HG03442 (cell line): ENCODE measurements at regions not wholly inside any gene's neighbourhood (a gene's known extent, or its start where the extent isn't known, plus 50 kb on each side); places are given as distances from the start of the nearest gene placed in this dataset.
"Not testable (repeated sequence)": the region's sequence is repeated elsewhere in the genome, so short reads cannot be mapped to it uniquely, and the experiment has no call there.

Experiments
- ATAC-seq: cut with Tn5 transposase; IDR thresholded peaks from one replicate; pipeline ENCODE4 v1.9.1; 2021; ENCODE audit warnings: mild to moderate bottlenecking, moderate library complexity; ENCODE audit not compliant: unreplicated experiment

DNA sequence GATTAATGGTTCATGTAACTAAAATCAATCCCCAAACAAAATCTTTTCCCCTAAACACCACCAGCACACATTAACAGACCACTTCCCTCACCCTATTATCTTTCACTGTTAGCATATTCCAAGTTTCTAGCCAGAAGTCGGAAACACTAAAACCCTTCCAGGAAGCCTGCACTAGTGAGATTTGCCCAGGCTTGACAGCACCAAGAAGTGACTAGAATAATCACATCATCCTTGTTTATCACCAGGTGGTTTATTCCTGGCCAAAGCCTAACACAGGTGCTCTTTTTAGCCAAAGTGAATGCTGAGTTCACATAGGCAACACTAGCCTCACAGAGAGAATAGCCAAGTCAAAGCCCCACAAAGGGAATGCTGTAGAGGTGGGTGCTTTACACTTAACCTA lies 221.2 kb upstream of the HNRNPA3 start:
- no peak for ATAC-seq

DNA sequence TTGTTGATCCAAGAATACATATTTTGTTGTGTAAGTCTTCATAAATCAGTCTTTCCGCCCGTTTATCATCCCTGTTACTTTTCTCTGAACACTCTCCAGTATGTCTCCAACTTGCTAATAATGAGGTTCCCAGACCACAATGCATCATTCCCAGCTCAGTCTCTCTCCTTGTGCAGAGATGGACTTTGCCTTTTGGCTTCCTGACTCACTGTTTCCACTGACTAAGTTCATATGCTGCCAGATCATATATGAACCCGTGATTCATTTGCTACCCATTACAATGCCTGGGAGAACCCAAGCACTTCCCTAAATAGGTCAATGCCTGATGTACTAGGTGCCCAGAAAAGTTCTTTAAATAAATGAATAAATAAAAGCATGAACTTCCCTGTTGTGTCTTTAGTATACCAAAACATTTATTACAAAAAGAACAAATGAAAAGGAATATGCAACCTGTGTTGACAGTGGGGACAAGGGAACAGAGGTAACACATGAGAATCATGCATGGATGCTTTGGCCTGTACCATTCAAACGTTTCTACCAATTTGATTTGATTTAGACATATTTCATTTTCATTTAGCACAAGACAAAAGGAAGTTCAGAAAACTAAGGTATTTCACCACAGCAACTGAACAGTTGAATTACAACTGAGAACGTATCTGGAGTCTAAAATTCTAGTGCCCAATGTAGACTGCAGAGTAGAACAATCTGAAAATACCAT lies 215.4 kb upstream of the HNRNPA3 start:
- ATAC-seq = peak; percentile 65

DNA sequence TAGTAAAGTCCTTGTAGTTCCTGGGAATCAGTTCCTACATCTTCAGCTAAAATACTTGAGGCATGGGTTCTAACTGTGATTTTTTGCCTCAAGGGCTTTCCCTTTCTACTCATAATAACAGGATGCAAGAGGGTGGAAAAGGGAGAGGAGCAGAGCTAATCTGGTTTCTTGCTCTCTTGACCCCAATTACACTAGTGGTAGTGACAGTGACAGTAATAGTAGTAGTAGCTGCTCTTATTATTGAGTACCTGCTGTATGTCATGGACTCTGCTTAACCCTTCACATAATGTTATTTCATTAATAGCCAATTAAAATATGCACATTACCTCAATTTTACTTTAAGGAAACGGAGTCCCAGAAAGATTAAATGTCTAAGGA lies 214.8 kb upstream of the HNRNPA3 start:
- peak; percentile 5 for ATAC-seq

DNA sequence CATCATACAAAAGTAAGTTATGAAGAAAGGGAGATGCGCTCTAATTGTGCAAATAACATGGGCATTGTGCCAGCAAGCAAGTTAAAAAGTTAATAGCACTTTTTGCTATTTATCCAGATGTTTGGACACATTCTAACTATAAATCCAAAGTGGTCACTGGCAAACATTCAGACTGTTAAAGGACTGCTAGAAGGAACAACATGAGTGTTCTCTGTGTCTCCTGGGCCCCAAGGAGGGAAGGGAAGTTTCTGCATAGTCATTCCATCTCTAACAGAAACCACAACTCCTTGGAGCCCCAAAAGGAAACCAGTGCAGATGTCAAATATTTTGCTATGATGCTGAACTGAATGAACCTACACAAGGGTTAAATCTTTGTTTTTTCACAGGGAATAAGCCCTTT lies 213.3 kb upstream of the HNRNPA3 start:
- ATAC-seq = peak; percentile 71

DNA sequence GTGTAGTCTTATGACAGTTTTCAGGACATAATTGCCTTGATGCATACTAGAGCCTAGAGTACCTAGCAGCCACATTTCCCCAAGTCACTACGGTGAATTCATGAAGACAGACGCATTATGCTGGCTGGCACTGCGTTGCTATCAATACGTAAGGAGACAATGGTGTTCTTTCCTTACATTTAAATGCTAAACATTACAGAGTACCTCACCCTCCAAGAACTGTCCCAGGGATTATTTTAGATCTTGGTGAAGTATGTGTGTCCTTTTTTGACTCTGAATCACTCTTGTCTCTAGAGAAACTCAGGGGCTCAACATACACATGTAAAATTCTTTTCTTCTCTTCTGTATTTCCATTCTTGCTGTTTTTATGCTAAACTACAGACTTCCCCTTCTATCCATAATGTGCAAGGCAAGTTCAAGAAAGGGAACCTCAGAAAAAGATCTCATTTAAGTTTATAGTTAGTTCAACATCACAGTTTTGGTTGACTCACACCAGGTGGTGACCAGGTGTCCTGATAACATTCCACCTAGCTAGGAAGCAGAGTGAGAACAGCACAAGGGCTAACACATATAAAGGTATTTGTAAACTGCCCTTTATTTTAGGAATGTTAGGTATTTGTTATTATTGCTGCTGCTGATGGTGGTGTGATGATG lies 212.4 kb upstream of the HNRNPA3 start:
- ATAC-seq = no peak

DNA sequence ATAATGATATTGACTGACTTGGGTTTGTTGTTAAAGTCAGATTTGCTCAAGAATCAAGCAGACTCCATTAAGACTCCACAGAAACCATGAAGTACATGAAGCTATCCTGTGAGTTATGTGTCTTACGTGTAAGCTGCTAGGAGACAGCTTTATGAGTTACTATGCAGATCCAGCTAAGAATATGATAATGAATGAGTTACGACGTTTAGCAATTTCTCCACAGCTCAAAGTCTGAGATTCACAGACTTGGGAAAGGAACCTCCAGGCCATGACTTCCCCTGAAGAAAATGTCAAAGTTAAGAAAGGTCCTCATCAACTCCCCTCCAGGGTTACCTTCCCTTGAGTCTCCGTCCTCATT lies 211.9 kb upstream of the HNRNPA3 start:
- ATAC-seq = no peak

DNA sequence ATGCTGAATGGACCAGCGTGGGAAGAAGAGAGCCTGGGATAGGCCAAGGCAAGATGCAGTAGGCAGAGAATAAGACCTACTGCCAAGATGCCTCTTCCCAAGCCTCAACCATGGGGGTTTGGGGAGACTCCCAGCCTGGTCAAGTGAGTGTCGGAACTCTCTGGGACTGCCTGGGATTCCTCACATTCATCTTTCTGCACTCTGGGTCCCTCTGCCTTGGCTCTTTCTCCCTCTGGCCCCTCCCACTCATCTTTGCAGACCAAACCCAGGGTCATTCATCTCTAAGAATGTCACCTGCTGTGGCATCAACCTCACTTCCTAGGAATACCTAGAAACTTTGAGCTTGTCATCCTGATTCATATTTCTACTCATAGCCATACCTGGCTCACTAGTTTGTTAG lies 211.3 kb upstream of the HNRNPA3 start:
- ATAC-seq = no peak

DNA sequence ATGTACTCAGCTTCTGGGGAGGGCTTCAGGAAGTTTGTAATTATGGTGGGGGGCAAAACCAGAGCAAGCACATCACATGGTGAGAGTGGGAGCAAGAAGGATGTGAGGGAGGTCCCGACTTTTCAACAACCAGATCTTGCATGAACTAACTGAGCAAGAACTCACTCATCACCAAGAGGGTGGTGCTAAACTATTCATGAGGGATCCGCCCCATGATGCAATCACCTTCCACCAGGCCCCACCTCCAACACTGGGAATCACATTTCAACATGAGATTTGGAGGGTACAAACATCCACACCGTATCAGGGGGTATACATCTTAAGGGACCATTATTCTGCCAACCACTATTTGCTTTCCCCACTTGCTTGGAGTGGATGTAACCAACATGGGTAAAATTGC lies 209.6 kb upstream of the HNRNPA3 start:
- no peak for ATAC-seq

DNA sequence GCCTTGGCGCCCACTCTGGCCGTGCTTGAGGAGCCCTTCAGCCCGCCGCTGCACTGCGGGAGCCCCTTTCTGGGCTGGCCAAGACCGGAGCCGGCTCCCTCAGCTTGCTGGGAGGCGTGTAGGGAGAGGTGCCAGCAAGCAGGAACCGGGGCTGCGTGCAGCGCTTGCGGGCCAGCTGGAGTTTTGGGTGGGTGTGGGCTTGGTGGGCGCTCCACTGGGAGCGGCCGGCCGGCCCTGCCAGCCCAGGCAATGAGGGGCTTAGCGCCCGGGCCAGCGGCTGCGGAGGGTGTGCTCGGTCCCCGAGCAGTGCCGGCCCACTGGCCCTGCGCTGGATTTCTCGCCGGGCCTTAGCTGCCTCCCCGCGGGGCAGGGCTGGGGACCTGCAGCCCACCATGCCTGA lies 204.9 kb upstream of the HNRNPA3 start:
- ATAC-seq = not testable (repeated sequence)

DNA sequence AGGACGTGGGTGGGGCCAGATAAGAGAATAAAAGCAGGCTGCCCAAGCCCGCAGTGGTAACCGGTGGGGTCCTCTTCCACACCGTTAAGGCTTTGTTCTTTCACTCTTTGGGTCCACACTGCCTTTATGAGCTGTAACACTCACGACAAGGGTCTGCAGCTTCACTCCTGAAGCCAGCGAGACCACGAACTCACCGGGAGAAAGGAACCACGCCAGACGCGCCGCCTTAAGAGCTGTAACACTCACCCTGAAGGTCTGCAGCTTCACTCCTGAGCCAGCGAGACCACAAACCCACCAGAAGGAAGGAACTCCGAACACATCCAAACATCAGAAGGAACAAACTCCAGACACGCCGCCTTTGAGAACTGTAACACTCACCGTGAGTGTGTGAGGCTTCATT lies 203.9 kb upstream of the HNRNPA3 start:
- not testable (repeated sequence) for ATAC-seq

DNA sequence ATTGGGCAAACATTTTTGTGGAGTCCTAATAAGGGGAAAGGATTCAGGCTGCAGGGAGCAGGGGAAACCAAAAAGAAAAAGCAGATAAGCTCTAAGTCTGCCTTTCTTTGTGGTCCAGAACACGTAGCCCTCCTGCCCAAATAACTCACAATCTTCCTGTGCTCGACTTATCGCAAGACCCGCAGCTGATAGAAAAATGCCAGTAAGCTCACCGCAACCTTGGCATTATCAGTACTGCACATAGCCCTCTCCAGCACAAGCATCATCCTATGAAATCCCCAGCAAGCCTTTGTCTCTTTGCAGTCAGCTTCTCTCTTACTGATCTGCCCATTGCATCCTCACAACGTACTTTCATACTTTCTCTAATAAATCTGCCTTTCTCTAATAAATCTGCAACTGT lies 202.4 kb upstream of the HNRNPA3 start:
- no peak for ATAC-seq

DNA sequence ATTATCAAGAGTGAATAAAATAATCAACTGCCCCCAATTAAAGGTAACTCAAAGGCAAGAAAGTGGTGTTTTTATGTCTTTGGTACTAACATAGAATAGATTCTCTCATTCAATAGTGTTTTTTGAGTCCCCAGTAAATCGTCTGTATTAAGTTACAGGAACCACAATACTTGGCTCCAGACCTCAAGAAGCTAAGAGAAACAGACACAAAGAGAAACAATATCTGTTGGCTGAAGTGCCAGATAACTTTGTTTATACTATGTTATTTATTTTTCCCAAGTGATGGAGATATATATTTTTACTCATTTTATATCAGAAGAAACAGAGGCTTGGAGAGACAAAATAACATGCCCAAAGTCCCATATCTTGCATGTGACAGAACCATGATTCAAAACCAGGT lies 201.7 kb upstream of the HNRNPA3 start:
- no peak for ATAC-seq

DNA sequence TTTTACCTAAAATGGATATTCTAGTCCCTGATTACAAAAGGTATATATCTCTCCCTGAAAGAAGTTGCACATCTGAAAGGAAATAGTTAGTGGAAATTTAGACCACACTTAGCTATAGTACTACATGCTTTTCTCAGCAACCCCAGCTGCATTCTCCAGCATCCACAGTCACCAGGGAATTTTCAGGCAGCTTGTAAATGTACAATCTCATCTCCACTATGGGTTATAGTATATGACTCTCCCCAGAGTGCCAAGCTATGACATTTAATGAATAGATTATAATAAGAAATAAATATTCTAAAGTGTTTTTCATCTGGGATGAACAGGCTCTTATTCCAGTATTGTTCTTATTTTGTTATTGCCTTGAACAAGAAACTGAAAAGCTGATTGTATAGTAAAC lies 197.6 kb upstream of the HNRNPA3 start:
- ATAC-seq = no peak

DNA sequence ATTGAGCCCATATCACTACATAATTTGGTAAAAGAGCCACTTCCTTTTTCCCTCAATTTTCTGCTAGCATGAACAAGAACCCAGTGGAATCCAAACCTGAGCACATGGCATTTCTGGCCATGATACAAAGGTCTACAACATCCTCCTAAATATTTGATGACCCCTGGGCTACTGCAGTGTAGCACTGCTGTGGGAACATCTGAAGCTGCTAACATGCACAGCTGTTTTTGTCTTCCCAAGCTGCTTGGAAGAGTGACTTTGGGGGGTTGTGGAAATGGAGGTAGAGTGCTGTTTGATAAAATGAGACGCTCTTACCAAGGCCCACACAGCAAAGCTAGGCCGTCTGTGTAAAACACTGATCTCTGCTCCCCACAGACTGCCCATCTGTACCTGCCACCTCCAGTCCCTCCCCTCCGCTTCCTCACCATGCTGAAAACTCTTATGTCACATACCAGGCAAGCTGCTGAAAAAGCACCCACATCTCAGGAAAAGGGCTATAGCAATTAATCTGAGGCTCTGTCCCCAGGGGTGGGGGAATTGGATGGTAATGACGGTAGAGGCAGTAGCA lies 197.2 kb upstream of the HNRNPA3 start:
- ATAC-seq = no peak

DNA sequence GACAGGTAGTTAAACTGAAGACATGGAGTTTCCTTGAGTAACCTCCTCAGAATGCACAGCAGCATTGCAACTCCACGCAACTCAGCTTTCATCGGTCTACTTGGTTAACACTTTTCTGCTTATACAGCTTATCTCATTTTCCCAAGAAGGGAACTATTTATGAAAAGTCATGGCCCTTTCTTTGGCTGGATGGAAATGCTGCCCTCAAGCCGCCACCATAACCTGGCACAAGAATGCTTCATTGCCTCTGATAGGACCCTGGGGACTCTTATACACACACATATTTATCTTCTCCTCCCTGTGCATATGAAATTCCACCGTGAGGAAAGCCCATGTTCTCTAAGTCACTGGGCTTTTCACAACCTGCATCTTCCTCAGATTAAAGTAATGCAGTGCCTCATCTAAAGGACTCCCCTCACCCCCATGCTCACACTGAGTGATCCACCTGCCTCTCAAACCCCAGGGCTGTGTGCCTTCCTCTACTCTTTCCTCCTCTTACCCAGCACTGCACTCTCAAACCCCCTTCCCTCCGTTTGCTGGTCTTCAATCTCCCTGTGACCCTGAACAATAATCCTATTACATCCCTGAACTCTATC lies 192.0 kb upstream of the HNRNPA3 start:
- ATAC-seq = no peak

DNA sequence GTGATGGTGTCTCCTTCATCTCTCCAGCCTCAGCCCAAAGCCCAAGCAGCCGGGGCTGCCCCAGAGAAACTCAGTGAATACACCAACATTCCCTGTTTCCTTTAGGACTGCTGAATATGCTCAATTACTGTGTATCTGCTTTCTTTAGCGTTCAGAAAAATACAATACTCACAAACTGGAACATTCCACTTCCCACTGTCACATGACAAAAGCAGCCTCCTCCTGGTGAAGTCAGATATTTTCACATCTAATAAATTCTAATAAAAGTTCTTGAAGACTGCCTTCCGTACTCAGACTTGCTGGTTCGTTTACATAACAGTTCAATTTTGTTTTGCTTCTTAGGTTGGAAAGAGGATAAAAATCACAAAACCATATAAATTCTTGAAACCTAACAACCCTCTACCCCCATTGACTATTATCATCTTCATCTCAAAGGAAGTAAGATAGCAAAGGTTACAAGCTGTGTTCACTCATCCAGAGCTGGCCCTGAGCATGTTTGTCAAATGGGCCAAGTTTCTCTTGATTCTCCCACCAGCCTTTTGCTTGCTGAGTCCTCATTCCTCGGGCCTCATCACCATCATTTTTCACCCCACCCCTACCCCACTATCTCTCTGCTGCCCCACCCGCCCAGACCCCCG lies 190.8 kb upstream of the HNRNPA3 start:
- no peak for ATAC-seq

DNA sequence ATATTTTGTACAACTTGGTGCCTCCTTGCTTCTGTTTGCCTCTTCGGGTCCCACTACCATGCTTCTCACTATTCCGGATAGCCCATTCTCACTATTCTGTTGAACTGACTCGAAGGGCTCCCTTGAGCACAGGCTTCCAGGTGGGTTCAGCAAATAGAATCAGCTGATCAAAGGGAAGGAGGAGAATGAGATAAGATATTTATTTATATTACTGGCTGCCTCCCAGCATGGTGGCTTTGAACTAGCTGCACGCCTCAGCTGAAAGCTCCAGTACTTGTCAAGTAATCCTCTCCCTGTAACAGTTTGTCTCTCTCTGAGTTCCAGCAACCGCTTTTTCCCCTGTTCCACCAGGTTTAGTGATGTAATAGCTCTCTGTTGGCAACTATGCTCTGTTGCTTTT lies 187.8 kb upstream of the HNRNPA3 start:
- no peak for ATAC-seq

DNA sequence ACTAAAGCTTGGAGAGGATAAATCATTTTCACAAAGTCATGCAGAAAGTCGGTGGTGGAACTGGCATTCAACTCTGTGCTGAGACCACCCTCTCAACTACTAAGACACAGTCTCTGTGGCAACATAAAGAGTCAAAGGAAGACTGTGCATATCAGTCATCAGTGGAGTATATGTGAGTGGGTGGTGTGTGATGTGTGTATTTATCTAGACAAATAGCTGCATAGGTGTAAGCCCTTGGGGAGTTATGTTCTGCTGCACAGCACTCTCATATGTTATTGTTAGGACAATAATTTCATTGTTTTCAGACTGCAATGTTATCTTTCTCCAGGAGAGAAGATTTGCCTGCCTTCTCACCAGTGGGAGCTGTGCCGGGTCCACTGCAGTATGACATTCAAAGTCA lies 186.3 kb upstream of the HNRNPA3 start:
- ATAC-seq = no peak

DNA sequence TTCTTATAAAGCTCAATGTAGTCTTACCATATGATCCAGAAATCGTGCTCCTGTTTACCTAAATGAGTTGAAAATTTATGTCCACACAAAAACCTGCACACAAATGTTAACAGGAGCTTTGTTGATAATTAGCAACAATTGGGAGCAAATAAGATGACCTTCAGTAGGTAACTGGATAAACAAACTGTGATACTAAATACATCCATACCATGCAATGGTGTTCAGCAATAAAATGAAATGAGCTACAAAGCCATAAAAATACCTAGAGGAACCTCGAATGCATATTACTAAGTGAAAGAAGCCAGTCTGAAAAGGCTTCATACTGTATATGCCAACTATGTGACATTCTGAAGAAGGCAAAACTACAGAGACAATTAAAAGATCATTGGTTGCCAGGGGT lies 185.6 kb upstream of the HNRNPA3 start:
- ATAC-seq = no peak

DNA sequence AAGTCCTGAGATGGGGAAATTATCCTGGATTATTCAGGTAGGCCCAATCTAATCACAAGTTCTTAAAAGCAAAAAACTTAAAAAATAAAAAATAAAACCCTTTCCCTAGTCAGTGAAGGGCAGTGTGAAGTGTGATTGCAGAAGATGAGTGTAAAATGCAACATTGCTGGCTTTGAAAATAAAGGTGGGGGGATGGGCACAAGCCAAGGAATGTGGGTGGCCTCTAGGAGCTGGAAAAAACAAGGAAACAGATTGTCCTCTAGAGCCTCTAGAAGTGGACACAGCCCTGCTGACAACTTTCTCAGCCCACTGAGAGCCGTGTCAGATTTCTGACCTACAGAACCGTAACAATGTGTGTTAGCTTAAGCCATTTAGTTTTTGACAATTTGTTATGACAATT lies 184.3 kb upstream of the HNRNPA3 start:
- ATAC-seq = no peak

DNA sequence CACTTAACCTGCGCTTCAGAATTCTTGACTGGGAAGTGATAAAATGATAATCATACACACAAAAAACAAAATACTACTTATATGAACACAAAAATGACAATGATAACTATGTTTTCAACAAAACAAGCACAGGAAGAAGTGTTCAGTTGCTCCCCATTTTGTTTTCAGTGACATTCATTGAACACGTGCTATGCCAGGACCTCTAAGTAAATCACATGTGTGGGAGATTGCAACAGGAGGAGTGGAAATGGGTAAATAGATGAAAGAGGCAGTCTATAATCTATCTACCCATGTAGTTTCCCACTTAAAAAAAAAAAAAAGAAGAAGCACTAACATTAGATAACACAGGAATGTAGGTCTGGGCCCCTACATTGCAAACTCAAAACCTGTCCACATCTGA lies 183.5 kb upstream of the HNRNPA3 start:
- ATAC-seq = no peak

DNA sequence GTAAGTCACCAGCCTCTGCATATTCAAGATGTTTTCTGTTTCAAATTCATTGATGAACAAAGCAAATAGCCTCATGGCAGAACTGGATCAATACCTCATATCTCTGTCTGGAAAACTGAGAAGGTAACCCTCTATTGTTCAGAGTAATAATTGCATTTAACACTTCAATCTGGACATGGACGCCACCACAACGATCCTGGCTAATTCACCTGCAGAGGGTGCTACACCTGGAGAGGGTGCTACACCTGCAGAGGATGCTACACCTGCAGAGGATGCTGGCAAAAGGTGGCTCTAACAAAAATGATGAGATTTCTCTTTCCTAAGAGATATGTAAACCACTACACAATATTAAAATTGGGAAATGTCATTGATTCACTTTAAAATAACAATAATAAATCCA lies 183.1 kb upstream of the HNRNPA3 start:
- ATAC-seq = no peak
